ENCODE measurements at regions not wholly inside any gene's neighbourhood (a gene's known extent, or its start where the extent isn't known, plus 50 kb on each side); places are given as distances from the start of the nearest gene placed in this dataset.

GRCh38 chr1:214935258-214935657 is 147.3 kb upstream of the KCNK2 start:
- TF ChIP-seq GATA2 (IDR thresholded peaks at IDR 0.05; ENCODE audit: low read depth, low read length) (no peak), GATA3 (IDR thresholded peaks at IDR 0.05; ENCODE audit: low read depth, low read length) (no peak)
